Fibroblast of skin of abdomen (primary cell): ENCODE measurements at regions not wholly inside any gene's neighbourhood (a gene's known extent, or its start where the extent isn't known, plus 50 kb on each side); places are given as distances from the start of the nearest gene placed in this dataset.

Source experiments
- DNase-seq: peaks from one replicate; pipeline ENCODE4 v3.0.0-alpha.2; 2013

- DNase-seq = no peak
Measured at GRCh38 chr18:2060086-2060485, 511.2 kb downstream of the METTL4 start.

- no peak for DNase-seq
Measured at GRCh38 chr18:2070631-2071030, 500.7 kb downstream of the METTL4 start.

- no peak for DNase-seq
Measured at GRCh38 chr18:2075499-2075898, 495.8 kb downstream of the METTL4 start.

- no peak for DNase-seq
Measured at GRCh38 chr18:2082676-2083075, 488.6 kb downstream of the METTL4 start.

- DNase-seq = peak; percentile 3
Measured at GRCh38 chr18:2083691-2084090, 487.6 kb downstream of the METTL4 start.

GRCh38 chr18:2086439-2086838 lies 484.9 kb downstream of the METTL4 start:
- no peak for DNase-seq

GRCh38 chr18:2087877-2088673 lies 483.2 kb downstream of the METTL4 start:
- peak; percentile 13 for DNase-seq

GRCh38 chr18:2089396-2089795 lies 481.9 kb downstream of the METTL4 start:
- no peak for DNase-seq

- DNase-seq = no peak
Measured at GRCh38 chr18:2091937-2092336, 479.4 kb downstream of the METTL4 start.

GRCh38 chr18:2096551-2096950 lies 474.8 kb downstream of the METTL4 start:
- DNase-seq = no peak

- DNase-seq = no peak
Measured at GRCh38 chr18:2100694-2101213, 470.6 kb downstream of the METTL4 start.

- DNase-seq = no peak
Measured at GRCh38 chr18:2102022-2102421, 469.3 kb downstream of the METTL4 start.

GRCh38 chr18:2103299-2103698 lies 468.0 kb downstream of the METTL4 start:
- no peak for DNase-seq

- peak; percentile 49 for DNase-seq
Measured at GRCh38 chr18:2104620-2105462, 466.5 kb downstream of the METTL4 start.

- DNase-seq = peak; percentile 82
Measured at GRCh38 chr18:2108591-2108990, 462.7 kb downstream of the METTL4 start.

- peak; percentile 69 for DNase-seq
Measured at GRCh38 chr18:2111456-2111855, 459.8 kb downstream of the METTL4 start.

GRCh38 chr18:2112435-2113045 lies 458.8 kb downstream of the METTL4 start:
- peak; percentile 5 for DNase-seq

GRCh38 chr18:2114289-2114688 lies 457.0 kb downstream of the METTL4 start:
- DNase-seq = no peak

- no peak for DNase-seq
Measured at GRCh38 chr18:2114765-2115164, 456.5 kb downstream of the METTL4 start.

GRCh38 chr18:2121224-2121623 lies 450.1 kb downstream of the METTL4 start:
- no peak for DNase-seq

- DNase-seq = no peak
Measured at GRCh38 chr18:2123077-2123476, 448.2 kb downstream of the METTL4 start.

GRCh38 chr18:2134364-2134763 lies 436.9 kb downstream of the METTL4 start:
- DNase-seq = no peak

GRCh38 chr18:2135309-2135708 lies 436.0 kb downstream of the METTL4 start:
- no peak for DNase-seq
